ENCODE measurements at regions not wholly inside any gene's neighbourhood (a gene's known extent, or its start where the extent isn't known, plus 50 kb on each side); places are given as distances from the start of the nearest gene placed in this dataset.
"Not testable (repeated sequence)": the region's sequence is repeated elsewhere in the genome, so short reads cannot be mapped to it uniquely, and the experiment has no call there.

GRCh38 chr3:197368330-197368729, 69.9 kb upstream of the DLG1 start:
- DNase-seq (ENCODE audit: low read depth), result no peak

GRCh38 chr3:197367081-197367780, 68.8 kb upstream of the DLG1 start:
- DNase-seq (ENCODE audit: low read depth), result peak; percentile 96

DNA sequence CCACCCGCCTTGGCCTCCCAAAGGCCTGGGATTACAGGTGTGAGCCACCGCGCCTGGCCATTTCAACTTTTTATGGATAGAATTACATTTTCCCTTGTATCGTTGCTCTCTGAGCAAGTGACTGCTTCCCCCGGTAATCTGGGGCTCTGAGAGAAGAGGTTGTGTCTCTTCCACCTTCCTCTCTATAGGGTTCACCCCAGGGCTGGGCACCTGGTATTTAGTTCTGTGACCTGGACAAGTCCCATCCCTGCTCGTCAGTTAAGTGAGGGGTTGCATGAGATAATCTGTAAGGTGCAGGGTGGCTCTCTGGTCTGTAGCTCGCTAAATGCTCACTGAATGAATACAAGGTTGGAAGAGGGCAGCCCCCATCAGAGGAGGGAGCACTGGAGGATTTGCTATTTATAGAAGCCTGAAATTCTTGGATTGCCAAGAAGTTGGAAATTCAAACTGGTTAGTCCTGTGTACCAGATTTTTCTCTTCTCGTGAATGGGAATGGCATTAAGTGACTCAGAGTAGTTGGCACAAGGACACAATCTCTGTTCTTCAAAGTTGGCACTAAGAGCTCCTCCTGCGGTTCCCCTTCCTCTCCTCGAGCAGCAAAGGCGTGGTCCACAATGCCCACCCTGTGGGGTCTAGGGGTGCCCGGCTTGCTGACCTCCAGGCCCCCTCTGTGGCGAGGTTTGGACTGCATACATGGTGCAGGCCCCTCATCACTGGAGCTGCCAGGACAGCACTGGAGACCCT, 68.1 kb upstream of the DLG1 start:
- DNase-seq (ENCODE audit: low read depth), result no peak

DNA sequence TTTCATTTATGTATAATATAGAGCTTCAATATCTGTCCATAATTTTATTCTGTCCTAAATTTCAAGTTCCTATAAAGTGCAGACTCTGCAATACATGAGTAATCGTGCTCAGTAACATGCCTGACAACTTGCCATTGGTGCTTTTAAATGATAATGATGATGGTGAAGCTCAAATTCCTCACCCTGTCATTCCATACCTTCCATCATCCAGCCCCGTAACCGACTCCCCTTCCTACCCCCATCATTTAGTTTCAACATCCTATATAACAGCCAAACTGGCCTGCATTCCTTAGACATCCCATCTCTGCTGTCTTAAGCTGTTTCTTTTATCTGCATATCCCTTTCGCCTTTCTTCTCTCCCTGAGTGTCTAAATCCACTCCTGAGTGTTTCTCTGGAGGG, 67.2 kb upstream of the DLG1 start:
- DNase-seq (ENCODE audit: low read depth), result peak; percentile 43

GRCh38 chr3:197364410-197365071, 66.1 kb upstream of the DLG1 start:
- DNase-seq (ENCODE audit: low read depth), result peak; percentile 77

DNA sequence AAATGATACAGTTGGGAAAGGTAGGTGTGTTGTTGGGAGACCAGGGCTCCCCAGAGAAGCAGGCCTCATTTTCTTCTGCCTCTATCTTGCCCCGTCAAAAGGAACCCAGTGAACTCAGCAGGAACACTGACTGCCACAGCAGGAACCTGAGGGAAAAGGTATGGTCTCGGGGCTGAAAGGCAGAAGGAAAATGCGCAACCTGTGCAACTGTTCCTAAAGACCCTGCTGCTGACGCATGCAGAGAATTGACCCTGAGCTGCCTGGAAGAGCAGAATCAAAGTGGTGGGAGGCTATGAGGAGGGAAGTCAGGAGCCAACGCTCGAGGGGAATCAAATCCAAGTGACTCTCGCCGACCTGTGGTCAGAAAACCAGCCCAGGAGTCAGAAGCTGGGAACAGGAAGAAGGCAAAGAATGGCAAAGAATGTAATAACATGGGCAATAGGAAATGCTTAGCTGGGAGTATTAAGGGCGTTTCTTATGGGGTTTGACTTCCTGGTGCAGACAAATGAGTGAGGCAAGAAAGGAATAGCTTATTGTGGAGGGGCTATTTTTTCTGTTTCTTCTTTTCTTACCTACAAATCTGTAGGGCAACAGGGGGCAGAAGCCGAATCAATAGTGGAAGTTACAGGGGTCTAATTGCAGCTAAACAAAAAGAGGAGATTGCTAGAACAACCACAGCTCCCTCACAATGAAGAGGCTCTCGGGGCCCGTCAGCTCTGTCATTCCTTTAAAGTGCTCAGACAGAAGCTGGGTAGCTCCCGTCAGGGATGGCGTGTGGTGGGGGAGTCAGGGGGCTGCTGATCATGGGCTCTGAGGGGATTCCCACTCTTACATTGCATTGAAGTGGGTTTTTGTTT, 65.4 kb upstream of the DLG1 start:
- no peak for DNase-seq (ENCODE audit: low read depth)

DNA sequence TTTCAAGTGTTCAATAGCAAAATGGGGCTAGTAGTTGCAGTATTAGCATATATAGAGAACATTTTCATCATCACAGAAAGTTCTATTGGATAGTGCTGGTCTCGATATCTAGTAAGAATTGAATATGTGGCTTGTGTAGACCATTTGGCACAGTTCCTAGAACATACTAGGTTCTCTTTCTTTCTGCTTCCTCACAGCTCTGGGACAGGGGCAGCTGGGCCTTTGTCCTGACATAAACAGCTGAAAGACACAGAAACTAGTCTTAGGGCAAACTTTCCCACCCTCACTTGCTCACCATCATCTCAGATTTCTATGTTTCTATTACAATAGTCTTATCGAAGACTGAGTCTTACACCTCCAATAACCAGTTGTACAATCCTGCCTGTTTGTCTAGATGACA, 63.7 kb upstream of the DLG1 start:
- DNase-seq (ENCODE audit: low read depth), result no peak

GRCh38 chr3:197360095-197360494, 61.7 kb upstream of the DLG1 start:
- not testable (repeated sequence) for DNase-seq (ENCODE audit: low read depth)

DNA sequence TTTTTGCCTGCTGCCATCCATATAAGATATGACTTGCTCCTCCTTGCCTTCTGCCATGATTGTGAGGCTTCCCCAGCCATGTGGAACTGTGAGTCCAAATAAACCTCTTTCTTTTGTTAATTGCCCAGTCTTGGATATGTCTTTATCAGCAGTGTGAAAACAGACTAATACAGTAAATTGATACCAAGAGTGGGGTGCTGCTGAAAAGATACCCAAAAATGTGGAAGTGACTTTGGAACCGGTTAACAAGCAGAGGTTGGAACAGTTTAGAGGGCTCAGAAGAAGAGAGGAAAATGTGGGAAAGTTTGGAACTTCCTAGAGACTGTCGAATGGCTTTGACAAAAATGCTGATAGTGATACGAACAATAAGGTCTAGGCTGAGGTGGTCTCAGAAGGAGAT, 61.1 kb upstream of the DLG1 start:
- not testable (repeated sequence) for DNase-seq (ENCODE audit: low read depth)

DNA sequence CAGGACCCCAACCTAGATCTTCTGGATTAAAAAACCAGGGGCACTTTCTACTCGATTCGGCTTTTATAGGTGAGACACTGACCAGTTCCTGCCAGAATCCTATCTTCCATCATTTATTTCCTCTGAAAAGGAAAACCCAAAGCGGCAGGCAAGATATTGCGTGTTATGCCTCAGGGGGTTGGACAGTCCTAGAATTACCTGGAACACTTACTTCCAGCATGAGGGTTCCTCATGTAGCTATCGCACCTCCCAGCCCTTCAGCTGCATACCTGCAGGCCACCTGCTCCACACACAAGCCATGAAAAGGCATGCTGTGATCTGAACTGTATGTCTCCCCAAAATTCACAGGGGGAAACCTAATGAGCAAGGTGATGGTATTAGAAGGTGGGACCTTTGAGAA, 58.3 kb upstream of the DLG1 start:
- no peak for DNase-seq (ENCODE audit: low read depth)

- no peak for DNase-seq (ENCODE audit: low read depth)
Observed at GRCh38 chr3:197356275-197356674, 57.9 kb upstream of the DLG1 start.

GRCh38 chr3:197355713-197356112, 57.3 kb upstream of the DLG1 start:
- DNase-seq (ENCODE audit: low read depth), result peak; percentile 89

DNA sequence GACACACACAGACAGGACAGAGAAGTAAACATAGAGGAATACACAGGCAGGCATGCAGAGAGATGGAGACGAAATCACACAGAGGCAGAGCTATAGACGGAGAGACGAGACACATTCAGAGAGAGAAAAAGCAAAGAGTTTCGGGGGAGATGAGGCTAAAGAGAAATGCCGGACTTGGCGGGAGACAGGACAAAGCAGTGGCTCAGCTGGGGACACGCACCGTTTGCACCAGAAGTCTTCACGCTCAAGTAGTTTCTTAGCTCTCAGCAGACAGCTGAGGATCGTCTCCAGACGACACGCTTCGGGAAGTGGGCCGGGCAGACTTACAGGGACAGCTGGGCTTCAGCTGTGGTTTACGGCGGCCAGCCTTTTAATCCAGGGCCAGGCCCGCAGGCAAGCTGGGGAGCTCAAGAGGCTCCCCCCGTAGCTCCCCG, 56.2 kb upstream of the DLG1 start:
- peak; percentile 56 for DNase-seq (ENCODE audit: low read depth)

GRCh38 chr3:197353867-197354567, 55.6 kb upstream of the DLG1 start:
- DNase-seq (ENCODE audit: low read depth), result peak; percentile 90

DNA sequence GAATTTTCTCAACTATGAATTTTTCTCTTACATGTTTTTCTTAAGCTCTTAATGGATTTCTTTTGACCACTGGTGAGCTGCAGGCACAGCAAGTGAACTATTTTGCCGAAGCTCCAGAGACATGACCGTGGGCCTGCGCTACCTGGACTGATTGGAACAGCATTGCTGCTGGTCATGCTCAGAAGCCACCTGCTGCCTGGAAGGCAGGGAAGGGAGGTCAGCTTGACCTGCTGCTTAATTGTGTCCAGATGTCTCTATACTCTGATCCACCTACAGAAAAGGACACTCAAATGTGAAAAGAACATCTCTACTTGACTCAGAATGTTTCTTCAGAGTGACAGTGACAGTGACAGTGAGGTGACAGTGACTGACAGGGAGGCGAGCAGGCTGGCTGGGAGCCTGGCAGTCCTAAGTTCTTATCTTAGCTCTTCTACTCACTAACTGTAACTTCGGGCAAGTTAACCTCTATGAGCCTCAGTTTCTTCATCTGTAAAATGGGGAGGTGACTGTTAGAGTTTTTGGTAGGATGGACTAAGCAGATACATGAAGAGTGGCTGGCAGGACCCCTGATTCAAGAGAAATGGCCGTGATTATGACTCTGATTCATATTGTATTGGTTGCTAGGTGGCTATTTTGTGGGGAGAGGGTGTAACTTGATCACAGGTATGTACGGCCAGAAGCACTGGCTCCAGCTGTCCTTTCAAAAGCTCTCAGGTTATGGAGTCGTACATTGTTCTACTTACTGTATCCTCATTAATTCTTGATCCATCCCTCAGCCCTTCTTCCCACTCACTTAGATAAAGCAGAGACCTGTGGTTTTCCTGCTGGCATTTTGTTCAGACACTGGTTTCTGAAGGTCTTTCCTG, 54.8 kb upstream of the DLG1 start:
- no peak for DNase-seq (ENCODE audit: low read depth)

- DNase-seq (ENCODE audit: low read depth), result peak; percentile 96
Observed at GRCh38 chr3:197352382-197352781, 54.0 kb upstream of the DLG1 start.

GRCh38 chr3:197350446-197350845, 52.0 kb upstream of the DLG1 start:
- no peak for DNase-seq (ENCODE audit: low read depth)

GRCh38 chr3:197349368-197349767, 51.0 kb upstream of the DLG1 start:
- peak; percentile 39 for DNase-seq (ENCODE audit: low read depth)

Measured in amniotic epithelial cell (primary cell).